CD4-positive, alpha-beta T cell treated with Interleukin-21 for 1 hour (primary cell): ENCODE measurements at regions not wholly inside any gene's neighbourhood (a gene's known extent, or its start where the extent isn't known, plus 50 kb on each side); places are given as distances from the start of the nearest gene placed in this dataset.

Source experiments
- DNase-seq: peaks from one replicate; pipeline ENCODE4 v3.0.0-alpha.2; 2020

- no peak for DNase-seq
Measured at GRCh38 chr10:43702213-43702935, 53.7 kb upstream of the ZNF32 start.

GRCh38 chr10:43701295-43701694 is 52.6 kb upstream of the ZNF32 start:
- no peak for DNase-seq

- DNase-seq: no peak
Measured at GRCh38 chr10:43700306-43700705, 51.6 kb upstream of the ZNF32 start.

- DNase-seq: no peak
Measured at GRCh38 chr10:43699516-43699915, 50.8 kb upstream of the ZNF32 start.
